GM12878 (cell line): ENCODE measurements at regions not wholly inside any gene's neighbourhood (a gene's known extent, or its start where the extent isn't known, plus 50 kb on each side); places are given as distances from the start of the nearest gene placed in this dataset.

Experiments used
- ATAC-seq: fragments of 200-7000 bp; cut with Tn5 transposase; 3 replicates; pipeline ENCODE4 v1.9.1; 2020; ENCODE audit warnings: mild to moderate bottlenecking, moderate library complexity
- BruUV-seq: library from RNA; stranded (reverse); fragments of 400-500 nt; replicated peaks from 2 replicates; lab custom pipeline; 2021; lab: Mats Ljungman, UMichigan
- CTCF ChIA-PET: fragments of 300-600 bp; sonication (Branson Sonifier 250); formaldehyde crosslinking; extraction: SDS; loops from one replicate; lab custom pipeline; 2021; ENCODE audit warnings: inconsistent platforms; lab: Yijun Ruan, JAX
- POLR2A ChIA-PET: fragments of 350-600 bp; formaldehyde crosslinking; extraction: SDS; loops from one replicate; lab custom pipeline; 2021; ENCODE audit warnings: inconsistent platforms; lab: Charles Lee
- RAD21 ChIA-PET: fragments of 300-600 bp; sonication (Branson Sonifier 250); formaldehyde crosslinking; loops from one replicate; lab custom pipeline; 2023; ENCODE audit warnings: antibody characterized with exemption; ENCODE audit not compliant: unreplicated experiment; lab: Charles Lee
- SMC1A ChIA-PET: fragments of 300-600 bp; sonication (Branson Sonifier 250); formaldehyde crosslinking; loops from one replicate; lab custom pipeline; 2023; ENCODE audit not compliant: unreplicated experiment, uncharacterized antibody; lab: Charles Lee
- DNase-seq: peaks from one replicate; pipeline ENCODE4 v3.0.0-alpha.2; 2011; ENCODE audit warnings: low read depth, low spot score
- FAIRE-seq: peaks from 3 replicates; lab custom pipeline; 2011; peaks lifted over from hg19 to GRCh38; lab: Jason Lieb, UNC
- H2AFZ ChIP-seq: 2 replicates; pipeline ENCODE4 v1.6.0; 2011; ENCODE audit warnings: low read depth, low read length, control low read depth; ENCODE audit not compliant: control insufficient read depth
- H3K27ac ChIP-seq: 2 replicates; pipeline ENCODE4 v1.5.1; 2011; ENCODE audit warnings: control low read depth; ENCODE audit not compliant: control insufficient read depth, insufficient read depth
- H3K27me3 ChIP-seq, 2 experiments: replicated peaks in 1 of 2; 2 replicates each; pipeline versions ENCODE4 v1.6.0 to v1.6.1; 2011; ENCODE audit warnings: low read length in 1 of 2; ENCODE audit not compliant: control insufficient read depth in 2 of 2, insufficient read depth in 2 of 2
- H3K36me3 ChIP-seq, 2 experiments: 2 replicates each; pipeline ENCODE4 v1.5.1; 2011; ENCODE audit warnings: low read length in 1 of 2; ENCODE audit not compliant: control insufficient read depth in 2 of 2, insufficient read depth in 2 of 2
- H3K4me1 ChIP-seq: 2 replicates; pipeline ENCODE4 v1.6.1; 2011; ENCODE audit warnings: mild to moderate bottlenecking, low read length, moderate library complexity, mixed read lengths; ENCODE audit not compliant: control insufficient read depth, insufficient read depth
- H3K4me2 ChIP-seq: 2 replicates; pipeline ENCODE4 v1.6.0; 2011; ENCODE audit warnings: control low read depth; ENCODE audit not compliant: control insufficient read depth, insufficient read depth
- H3K4me3 ChIP-seq: fragments of 200-600 bp; sonication (generic); 2 replicates; pipeline ENCODE4 v1.5.1; 2016
- H3K79me2 ChIP-seq: 2 replicates; pipeline ENCODE4 v1.6.0; 2011; ENCODE audit warnings: low read length; ENCODE audit not compliant: control insufficient read depth, insufficient read depth
- H3K9ac ChIP-seq: 2 replicates; pipeline ENCODE4 v1.8.0; 2011; ENCODE audit warnings: low read length, control low read depth, mixed read lengths; ENCODE audit not compliant: control insufficient read depth, insufficient read depth
- H3K9me3 ChIP-seq: replicated peaks from 3 replicates; pipeline ENCODE4 v1.5.1; 2011; ENCODE audit warnings: mild to moderate bottlenecking, low read length; ENCODE audit not compliant: control insufficient read depth, insufficient read depth
- H4K20me1 ChIP-seq: 2 replicates; pipeline ENCODE4 v1.6.0; 2011; ENCODE audit not compliant: control insufficient read depth, insufficient read depth
- BRCA1 ChIP-seq: IDR thresholded peaks from 2 replicates; pipeline ENCODE4 v1.6.1; 2011; ENCODE audit warnings: low read depth, low read length, improper control_type of control experiment
- CHD1 ChIP-seq: IDR thresholded peaks from 2 replicates; pipeline ENCODE4 v1.6.1; 2012; ENCODE audit warnings: low read depth, low read length, improper control_type of control experiment
- EZH2 ChIP-seq: IDR thresholded peaks from 2 replicates; pipeline ENCODE4 v1.6.1; 2012; ENCODE audit warnings: low read depth, mild to moderate bottlenecking, control low read depth, inconsistent platforms, low read length, borderline replicate concordance; ENCODE audit not compliant: control insufficient read depth
- HCFC1 ChIP-seq: fragments of 150-350 bp; IDR thresholded peaks from 2 replicates; pipeline ENCODE4 v1.6.1; 2014; ENCODE audit warnings: low read length
- HDAC2 ChIP-seq: fragments of 200-600 bp; sonication (generic); IDR thresholded peaks from 2 replicates; pipeline ENCODE4 v1.6.1; 2017
- JUNB ChIP-seq: IDR thresholded peaks from 2 replicates; pipeline ENCODE4 v1.6.1; 2016; ENCODE audit warnings: antibody characterized with exemption, mild to moderate bottlenecking
- RB1 ChIP-seq: fragments of 450-650 bp; formaldehyde crosslinking; IDR thresholded peaks from 2 replicates; pipeline ENCODE4 v1.6.1; 2017; ENCODE audit warnings: mild to moderate bottlenecking, borderline replicate concordance
- RUNX3 ChIP-seq: IDR thresholded peaks from 2 replicates; pipeline ENCODE4 v1.6.1; 2012; ENCODE audit warnings: low read length, inconsistent platforms
- SIX5 ChIP-seq: IDR thresholded peaks from 2 replicates; pipeline ENCODE4 v1.6.1; 2011; ENCODE audit warnings: mild to moderate bottlenecking, low read depth, low read length, moderate library complexity; ENCODE audit not compliant: severe bottlenecking
- SREBF1 ChIP-seq: IDR thresholded peaks from 2 replicates; pipeline ENCODE4 v1.6.1; 2012; ENCODE audit warnings: mild to moderate bottlenecking, low read length
- TCF7 ChIP-seq: IDR thresholded peaks from 2 replicates; pipeline ENCODE4 v1.6.1; 2014; ENCODE audit warnings: antibody characterized with exemption, borderline replicate concordance
- WGBS: methylation state at CpG from one replicate; pipeline ENCODE4 v1.1.6; 2016; ENCODE audit warnings: low lambda C conversion rate; ENCODE audit not compliant: insufficient replicate concordance, insufficient coverage; ENCODE audit errors: missing lambda C conversion rate; 5-methylcytosine and 5-hydroxymethylcytosine counted together
- in situ Hi-C: fragments of 300-500 bp; cut with MboI; formaldehyde crosslinking; loops from 9 replicates; pipeline ENCODE4 v1.14.3; 2018; ENCODE audit warnings: mixed read lengths
- intact Hi-C: fragments of 100-400 bp; cut with micrococcal nuclease; formaldehyde crosslinking; loops from one replicate; pipeline ENCODE4 v1.14.2; 2022; ENCODE audit not compliant: unreplicated experiment
- TF ChIP-seq, protein P1 (sequence below): fragments of 450-650 bp; IDR thresholded peaks from 2 replicates; pipeline ENCODE4 v1.6.1; 2017; ENCODE audit warnings: mild to moderate bottlenecking, moderate library complexity
- TF ChIP-seq, protein P2 (sequence below): fragments of 450-650 bp; IDR thresholded peaks from 2 replicates; pipeline ENCODE4 v1.6.1; 2017; ENCODE audit warnings: mild to moderate bottlenecking, low read depth, inconsistent platforms; ENCODE audit not compliant: poor library complexity, severe bottlenecking

GRCh38 chr6:156281266-156281665, 495.9 kb upstream of the ARID1B start:
- intact Hi-C loops, result no loop called here
- Histone ChIP-seq H2AFZ (no peak overlapping the region), H3K9ac (no peak overlapping the region), H3K79me2 (no peaks in the 10 kb centered on the region), H4K20me1 (no peaks in the 10 kb centered on the region), H3K4me2 (no peak overlapping the region), H3K36me3 (no peaks in the 10 kb centered on the region), H3K4me3 (no peak overlapping the region), H3K9me3 (no peaks in the 10 kb centered on the region; the same call in 2 of the 3 replicates), H3K4me1 (peaks cover 3% of the 10 kb centered on the region), H3K27me3 (peaks cover 0 to 3% of the 10 kb centered on the region in 2 experiments; a peak in 2 of 4 replicates), H3K27ac (no peak overlapping the region)
- ChIA-PET SMC1A (no interaction called here), RAD21 (no interaction called here), POLR2A (interaction anchor here (0.6 kb wide), 1 partner anchor 1013 kb away, joined by 6 read pairs; no protein-coding TSS in a partner anchor), CTCF (interaction anchor here (0.6 kb wide), 1 partner anchor 1369 kb away, joined by 3 read pairs; no protein-coding TSS in a partner anchor)
- TF ChIP-seq SIX5 (no peak), RUNX3 (peak; percentile 21; the same call in 1 of the 2 replicates)
- DNase-seq (no peak), ATAC-seq (no peak), FAIRE-seq (no peak)
- no TSS peak for BruUV-seq
- in situ Hi-C loops, result no loop called here
- WGBS, result 46% methylated on average over 4 of the region's 4 CpGs

- H3K9ac ChIP-seq, result no peak overlapping the region
- no peak overlapping the region for H2AFZ ChIP-seq
- BruUV-seq, result no TSS peak
- no peak overlapping the region for H3K4me2 ChIP-seq
- in situ Hi-C loops (no loop called here), intact Hi-C loops (no loop called here)
- H3K4me3 ChIP-seq, result no peak overlapping the region
- CTCF ChIA-PET, result interaction anchor here (0.5 kb wide), 1 partner anchor 116 kb away, joined by 3 read pairs; no protein-coding TSS in a partner anchor
- H3K36me3 ChIP-seq, result no peaks in the 10 kb centered on the region
- no peaks in the 10 kb centered on the region; a peak in 1 of 4 replicates for H3K27me3 ChIP-seq
- WGBS, result 7% methylated on average over 4 of the region's 4 CpGs
- ATAC-seq, result no peak
- no peak overlapping the region for H3K27ac ChIP-seq
- POLR2A ChIA-PET, result no interaction called here
- H3K79me2 ChIP-seq, result no peaks in the 10 kb centered on the region
- no peak for DNase-seq
- RAD21 ChIA-PET, result no interaction called here
- peaks cover 3% of the 10 kb centered on the region for H3K4me1 ChIP-seq
- FAIRE-seq, result no peak
- no peaks in the 10 kb centered on the region; the same call in 2 of the 3 replicates for H3K9me3 ChIP-seq
- SMC1A ChIA-PET, result no interaction called here
- H4K20me1 ChIP-seq, result no peaks in the 10 kb centered on the region
- TF ChIP-seq JUNB (no peak), HCFC1 (no peak), RB1 (no peak), TCF7 (no peak), HDAC2 (no peak), CHD1 (no peak), BRCA1 (no peak), EZH2 (no peak), SREBF1 (no peak)
- TF ChIP-seq, protein P1, sequence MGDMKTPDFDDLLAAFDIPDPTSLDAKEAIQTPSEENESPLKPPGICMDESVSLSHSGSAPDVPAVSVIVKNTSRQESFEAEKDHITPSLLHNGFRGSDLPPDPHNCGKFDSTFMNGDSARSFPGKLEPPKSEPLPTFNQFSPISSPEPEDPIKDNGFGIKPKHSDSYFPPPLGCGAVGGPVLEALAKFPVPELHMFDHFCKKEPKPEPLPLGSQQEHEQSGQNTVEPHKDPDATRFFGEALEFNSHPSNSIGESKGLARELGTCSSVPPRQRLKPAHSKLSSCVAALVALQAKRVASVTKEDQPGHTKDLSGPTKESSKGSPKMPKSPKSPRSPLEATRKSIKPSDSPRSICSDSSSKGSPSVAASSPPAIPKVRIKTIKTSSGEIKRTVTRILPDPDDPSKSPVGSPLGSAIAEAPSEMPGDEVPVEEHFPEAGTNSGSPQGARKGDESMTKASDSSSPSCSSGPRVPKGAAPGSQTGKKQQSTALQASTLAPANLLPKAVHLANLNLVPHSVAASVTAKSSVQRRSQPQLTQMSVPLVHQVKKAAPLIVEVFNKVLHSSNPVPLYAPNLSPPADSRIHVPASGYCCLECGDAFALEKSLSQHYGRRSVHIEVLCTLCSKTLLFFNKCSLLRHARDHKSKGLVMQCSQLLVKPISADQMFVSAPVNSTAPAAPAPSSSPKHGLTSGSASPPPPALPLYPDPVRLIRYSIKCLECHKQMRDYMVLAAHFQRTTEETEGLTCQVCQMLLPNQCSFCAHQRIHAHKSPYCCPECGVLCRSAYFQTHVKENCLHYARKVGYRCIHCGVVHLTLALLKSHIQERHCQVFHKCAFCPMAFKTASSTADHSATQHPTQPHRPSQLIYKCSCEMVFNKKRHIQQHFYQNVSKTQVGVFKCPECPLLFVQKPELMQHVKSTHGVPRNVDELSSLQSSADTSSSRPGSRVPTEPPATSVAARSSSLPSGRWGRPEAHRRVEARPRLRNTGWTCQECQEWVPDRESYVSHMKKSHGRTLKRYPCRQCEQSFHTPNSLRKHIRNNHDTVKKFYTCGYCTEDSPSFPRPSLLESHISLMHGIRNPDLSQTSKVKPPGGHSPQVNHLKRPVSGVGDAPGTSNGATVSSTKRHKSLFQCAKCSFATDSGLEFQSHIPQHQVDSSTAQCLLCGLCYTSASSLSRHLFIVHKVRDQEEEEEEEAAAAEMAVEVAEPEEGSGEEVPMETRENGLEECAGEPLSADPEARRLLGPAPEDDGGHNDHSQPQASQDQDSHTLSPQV, result no peak
- TF ChIP-seq, protein P2, sequence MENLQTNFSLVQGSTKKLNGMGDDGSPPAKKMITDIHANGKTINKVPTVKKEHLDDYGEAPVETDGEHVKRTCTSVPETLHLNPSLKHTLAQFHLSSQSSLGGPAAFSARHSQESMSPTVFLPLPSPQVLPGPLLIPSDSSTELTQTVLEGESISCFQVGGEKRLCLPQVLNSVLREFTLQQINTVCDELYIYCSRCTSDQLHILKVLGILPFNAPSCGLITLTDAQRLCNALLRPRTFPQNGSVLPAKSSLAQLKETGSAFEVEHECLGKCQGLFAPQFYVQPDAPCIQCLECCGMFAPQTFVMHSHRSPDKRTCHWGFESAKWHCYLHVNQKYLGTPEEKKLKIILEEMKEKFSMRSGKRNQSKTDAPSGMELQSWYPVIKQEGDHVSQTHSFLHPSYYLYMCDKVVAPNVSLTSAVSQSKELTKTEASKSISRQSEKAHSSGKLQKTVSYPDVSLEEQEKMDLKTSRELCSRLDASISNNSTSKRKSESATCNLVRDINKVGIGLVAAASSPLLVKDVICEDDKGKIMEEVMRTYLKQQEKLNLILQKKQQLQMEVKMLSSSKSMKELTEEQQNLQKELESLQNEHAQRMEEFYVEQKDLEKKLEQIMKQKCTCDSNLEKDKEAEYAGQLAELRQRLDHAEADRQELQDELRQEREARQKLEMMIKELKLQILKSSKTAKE, result no peak
Measured at GRCh38 chr6:156280065-156280464, 497.1 kb upstream of the ARID1B start.
